Body of pancreas (tissue), 4 donors: ENCODE measurements at regions not wholly inside any gene's neighbourhood (a gene's known extent, or its start where the extent isn't known, plus 50 kb on each side); places are given as distances from the start of the nearest gene placed in this dataset. TPM values are rescaled to one million over a fixed set of nuclear protein-coding genes. Genes with fewer than 3 reads are reported as not detected.

Experiments
- ATAC-seq: fragments of 150-250 bp; one replicate; pipeline ENCODE4 v1.9.1; 2016
- DNase-seq, 4 donors: peaks; one replicate each; pipeline ENCODE4 v3.0.0-alpha.2; 2019
- H3K27ac ChIP-seq, 4 donors: fragments of 200-600 bp; sonication (generic); 1 replicate in 3 of 4; 2 replicates in 1 of 4; pipeline versions ENCODE4 v1.5.1 to v1.6.1; 2016 to 2019; ENCODE audit warnings: mild to moderate bottlenecking in 1 of 4, mixed read lengths in 1 of 4, moderate library complexity in 1 of 4
- H3K27me3 ChIP-seq, 2 donors: fragments of 200-600 bp; sonication (generic); one replicate each; pipeline ENCODE4 v1.6.0; 2016; ENCODE audit warnings: mild to moderate bottlenecking in 1 of 2
- H3K36me3 ChIP-seq, 2 donors: fragments of 200-600 bp; sonication (generic); replicated peaks in 1 of 2; 2 replicates each; pipeline ENCODE4 v1.5.1; 2016; ENCODE audit warnings: low read depth in 2 of 2; ENCODE audit not compliant: insufficient read depth in 1 of 2
- H3K4me1 ChIP-seq: fragments of 200-600 bp; sonication (generic); one replicate; pipeline ENCODE4 v1.6.0; 2016
- H3K4me3 ChIP-seq, 2 donors: fragments of 200-600 bp; sonication (generic); 1 replicate in 1 of 2; 2 replicates in 1 of 2; pipeline ENCODE4 v1.5.1; 2016 to 2019
- H3K9me3 ChIP-seq, 3 donors: fragments of 200-600 bp; sonication (generic); 1 replicate in 2 of 3; 2 replicates in 1 of 3; pipeline ENCODE4 v1.5.1; 2016
- CTCF ChIP-seq, 7 experiments: fragments of 450-650 bp in 4 of 7; fragments of 200-600 bp in 3 of 7; sonication (generic) in 3 of 7; IDR thresholded peaks; one replicate each; pipeline ENCODE4 v1.5.1; 2016 to 2019; ENCODE audit warnings: antibody characterized with exemption in 7 of 7
- POLR2A ChIP-seq, 3 donors: fragments of 450-650 bp; IDR thresholded peaks; one replicate each; pipeline ENCODE4 v1.6.1; 2016; ENCODE audit warnings: antibody characterized with exemption in 3 of 3, mild to moderate bottlenecking in 2 of 3
- WGBS, 2 donors: methylation state at CpG; one replicate each; pipeline ENCODE4 v1.1.5; 2017; 5-methylcytosine and 5-hydroxymethylcytosine counted together
- intact Hi-C: fragments of 100-400 bp; cut with DNase I; formaldehyde crosslinking; loops from one replicate; pipeline ENCODE4 v1.15.1; 2023
- small RNA-seq: library from RNA; depleted of rRNA; stranded (forward); fragments of <200 nt; gene quantifications from one replicate; pipeline ENCODE3, GENCODE V24; 2016

- Histone ChIP-seq H3K9me3 (no peaks in the 10 kb centered on the region), H3K36me3 (no peaks in the 10 kb centered on the region), H3K4me3 (no peak overlapping the region), H3K27me3 (no peaks in the 10 kb centered on the region), H3K27ac (no peak overlapping the region), H3K4me1 (no peaks in the 10 kb centered on the region)
- intact Hi-C loops: no loop called here
- TF ChIP-seq POLR2A (IDR thresholded peaks at IDR 0.05) (no peak), CTCF (IDR thresholded peaks at IDR 0.05) (no peak)
- no peak for ATAC-seq
- DNase-seq: no peak
- WGBS, 2 donors: 78 to 89% methylated on average over 4 of the region's 4 CpGs
Measured at GRCh38 chr3:154480033-154480432, 50.0 kb upstream of the GPR149 start.

Small RNA genes in the stretch of these regions (small RNA-seq; reads per million reads assigned to genes)
- not detected for gene DYNLL1P5
